GM18502 (cell line): ENCODE measurements at regions not wholly inside any gene's neighbourhood (a gene's known extent, or its start where the extent isn't known, plus 50 kb on each side); places are given as distances from the start of the nearest gene placed in this dataset.

Source experiments
- ATAC-seq: cut with Tn5 transposase; IDR thresholded peaks from one replicate; pipeline ENCODE4 v1.9.1; 2021; ENCODE audit warnings: mild to moderate bottlenecking; ENCODE audit not compliant: unreplicated experiment, poor library complexity

GRCh38 chr9:107894572-107895261 lies 405.1 kb upstream of the KLF4 start:
- ATAC-seq: no peak

- no peak for ATAC-seq
Measured at GRCh38 chr9:107890921-107891465, 401.4 kb upstream of the KLF4 start.

- ATAC-seq: no peak
Measured at GRCh38 chr9:107888773-107889227, 399.2 kb upstream of the KLF4 start.

DNA sequence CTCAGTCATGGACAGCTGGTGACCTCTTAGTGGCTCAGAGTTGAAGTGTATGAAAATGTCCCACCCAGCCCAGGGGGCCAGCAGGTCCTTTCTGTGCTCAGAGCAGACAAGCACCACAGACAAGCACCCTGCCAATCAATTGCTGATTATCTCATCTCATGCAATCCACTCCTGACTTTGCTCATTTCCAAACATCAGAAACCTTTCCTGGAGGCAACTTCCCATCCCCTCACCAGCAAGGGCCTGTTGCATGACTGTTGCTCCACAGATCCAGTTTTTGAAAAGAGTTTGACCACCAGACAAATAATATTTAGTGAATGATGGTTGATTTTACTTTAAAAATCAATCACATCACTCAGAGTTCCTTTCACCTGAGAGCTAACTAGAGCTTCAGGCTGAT lies 397.3 kb upstream of the KLF4 start:
- no peak for ATAC-seq

- ATAC-seq: peak; percentile 97
Measured at GRCh38 chr9:107883496-107884124, 394.0 kb upstream of the KLF4 start.

- no peak for ATAC-seq
Measured at GRCh38 chr9:107881626-107882300, 392.2 kb upstream of the KLF4 start.

- ATAC-seq: no peak
Measured at GRCh38 chr9:107878462-107878861, 388.9 kb upstream of the KLF4 start.

- ATAC-seq: no peak
Measured at GRCh38 chr9:107875571-107875980, 386.0 kb upstream of the KLF4 start.

DNA sequence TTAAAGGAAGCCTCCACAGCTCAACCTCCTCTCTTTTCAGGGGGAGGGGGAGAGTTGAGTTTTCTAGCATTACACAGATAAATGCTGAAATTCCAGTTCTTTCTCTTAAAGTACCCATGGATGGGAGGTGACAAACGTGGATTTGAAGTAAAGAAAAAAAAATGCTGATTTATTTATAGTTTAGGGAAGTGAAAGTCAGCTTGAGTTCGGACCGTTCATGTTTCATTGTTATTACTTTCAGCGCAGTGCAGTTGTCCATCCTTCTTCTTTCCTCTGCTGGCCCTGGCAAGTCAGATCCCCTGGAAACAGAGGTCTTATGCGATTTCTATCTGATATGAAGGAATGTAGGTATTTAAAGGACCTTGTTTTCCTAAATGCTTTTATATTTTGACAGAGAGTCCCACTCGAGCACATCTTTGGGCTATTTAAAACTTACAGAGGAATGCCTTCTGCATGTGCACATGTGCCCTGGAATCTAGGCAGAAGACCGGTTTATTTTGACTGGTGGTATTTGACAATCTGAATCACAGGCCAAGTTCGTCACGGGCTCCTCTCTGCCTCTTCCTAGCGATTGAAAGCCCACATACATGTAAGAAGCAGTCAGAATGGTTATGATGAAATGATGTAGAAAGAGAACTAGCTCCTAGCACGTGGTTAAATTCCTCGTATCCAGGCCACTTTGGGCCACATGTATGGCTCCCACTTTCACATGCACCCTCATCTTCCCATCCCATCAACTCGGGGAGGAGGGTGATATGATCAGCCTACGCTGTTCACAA lies 385.2 kb upstream of the KLF4 start:
- peak; percentile 80 for ATAC-seq

DNA sequence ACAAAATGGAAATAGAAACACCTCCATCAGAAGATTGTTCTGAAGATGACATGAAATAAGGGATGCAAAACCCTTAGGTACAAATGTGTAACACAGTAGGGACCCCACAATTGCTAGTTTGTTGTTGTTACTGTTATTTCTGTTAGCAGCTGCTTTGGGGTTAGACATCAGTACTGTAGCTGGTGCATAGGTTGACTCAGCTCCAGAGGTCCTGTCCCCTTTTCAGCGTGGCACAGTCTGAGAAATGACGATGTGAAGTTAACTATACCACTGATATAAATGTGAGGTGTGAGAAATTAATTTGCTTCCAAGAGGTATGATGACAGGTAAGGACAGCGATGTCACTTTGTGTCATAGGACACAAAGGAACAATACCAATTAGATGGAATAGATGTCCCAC lies 384.6 kb upstream of the KLF4 start:
- peak; percentile 47 for ATAC-seq

DNA sequence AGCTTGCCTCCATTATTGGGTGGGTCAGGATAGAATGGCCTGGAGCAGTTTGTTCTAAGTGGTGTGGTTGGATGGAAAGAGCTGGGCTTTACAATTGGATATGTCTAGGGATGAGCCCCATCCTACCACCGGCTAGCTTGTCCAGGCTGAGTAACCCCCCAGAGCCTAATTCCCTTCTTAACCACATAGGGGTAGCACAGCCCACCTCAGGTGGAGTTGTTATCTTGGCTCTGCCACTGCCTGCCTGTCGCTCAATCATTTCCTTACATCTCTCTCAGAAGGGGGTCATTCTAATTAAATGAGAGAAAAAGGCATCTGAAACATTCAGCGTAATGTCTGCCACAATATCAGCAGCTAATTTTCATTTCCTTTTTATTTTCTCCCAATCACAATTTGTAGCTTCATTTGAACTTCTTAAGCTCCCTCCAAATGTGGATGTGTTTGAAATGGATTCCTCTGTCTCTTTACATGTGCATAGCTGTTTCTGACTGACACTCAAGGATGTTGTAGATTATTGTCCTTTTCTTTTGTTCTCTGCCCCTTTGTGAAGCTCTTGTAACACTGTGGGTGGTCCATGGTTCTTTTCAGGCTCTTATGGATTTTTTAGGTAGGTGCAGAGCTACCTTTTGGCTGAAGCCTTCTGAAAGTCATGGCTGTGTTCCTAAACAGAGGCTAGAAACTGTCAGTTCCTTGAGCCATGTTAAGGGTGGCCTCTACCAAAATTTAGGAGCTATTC lies 383.1 kb upstream of the KLF4 start:
- no peak for ATAC-seq

DNA sequence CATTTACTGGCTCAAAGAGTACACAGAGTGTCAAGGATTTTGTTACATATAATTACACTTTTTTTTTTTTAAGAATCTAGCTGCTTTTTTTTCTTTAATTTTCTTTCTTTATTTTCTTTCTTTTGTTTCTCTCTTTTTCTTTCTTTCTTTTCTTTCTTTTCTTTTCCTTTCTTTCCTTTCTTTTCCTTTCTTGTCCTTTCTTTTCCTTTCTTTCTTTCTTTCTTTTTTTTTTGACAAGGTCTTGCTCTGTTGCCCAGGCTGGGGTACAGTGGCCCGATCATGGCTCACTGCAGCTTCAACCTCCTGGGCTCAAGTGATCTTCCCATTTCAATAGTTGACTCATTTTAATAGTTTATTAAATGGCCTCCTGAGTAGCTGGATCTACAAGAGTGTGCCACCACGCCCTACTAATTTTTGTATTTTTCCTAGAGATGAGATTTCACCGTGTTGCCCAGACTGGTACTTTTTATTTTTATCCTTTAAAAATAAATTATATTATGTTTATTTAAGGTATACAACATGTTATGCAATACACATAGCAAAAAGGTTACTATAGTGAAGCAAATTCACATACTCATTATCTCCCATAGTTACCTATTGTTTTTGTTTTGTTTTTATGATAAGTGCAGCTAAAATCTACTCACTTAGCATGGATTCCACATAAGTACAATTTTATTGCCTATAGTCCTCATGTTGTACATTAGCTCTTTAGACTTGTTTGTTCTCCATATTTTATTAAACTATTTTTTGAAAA lies 381.5 kb upstream of the KLF4 start:
- ATAC-seq: no peak

GRCh38 chr9:107870221-107870620 lies 380.7 kb upstream of the KLF4 start:
- no peak for ATAC-seq

GRCh38 chr9:107869111-107869510 lies 379.5 kb upstream of the KLF4 start:
- ATAC-seq: no peak

DNA sequence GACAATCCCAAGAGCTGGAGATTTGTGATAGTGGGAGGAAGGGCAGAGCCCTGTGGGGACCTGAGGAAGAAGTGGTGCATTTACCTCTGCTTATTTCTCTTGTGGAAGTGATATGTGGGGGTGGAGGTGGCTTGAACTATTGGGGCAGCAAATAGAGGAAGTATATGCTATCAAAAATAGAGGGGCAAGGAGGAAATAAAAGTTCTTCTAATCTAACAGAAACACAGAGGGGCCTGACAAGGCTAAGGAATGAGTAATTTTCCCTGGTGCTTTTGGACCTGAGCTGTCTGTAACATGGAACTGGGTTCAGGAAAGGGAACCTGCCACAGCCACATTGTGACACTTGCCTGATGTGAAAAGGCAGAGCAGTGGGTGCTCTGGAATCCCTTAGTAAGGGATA lies 378.6 kb upstream of the KLF4 start:
- ATAC-seq: no peak

- ATAC-seq: no peak
Measured at GRCh38 chr9:107867738-107868137, 378.2 kb upstream of the KLF4 start.

GRCh38 chr9:107866711-107867311 lies 377.2 kb upstream of the KLF4 start:
- no peak for ATAC-seq

- no peak for ATAC-seq
Measured at GRCh38 chr9:107863396-107863795, 373.8 kb upstream of the KLF4 start.

DNA sequence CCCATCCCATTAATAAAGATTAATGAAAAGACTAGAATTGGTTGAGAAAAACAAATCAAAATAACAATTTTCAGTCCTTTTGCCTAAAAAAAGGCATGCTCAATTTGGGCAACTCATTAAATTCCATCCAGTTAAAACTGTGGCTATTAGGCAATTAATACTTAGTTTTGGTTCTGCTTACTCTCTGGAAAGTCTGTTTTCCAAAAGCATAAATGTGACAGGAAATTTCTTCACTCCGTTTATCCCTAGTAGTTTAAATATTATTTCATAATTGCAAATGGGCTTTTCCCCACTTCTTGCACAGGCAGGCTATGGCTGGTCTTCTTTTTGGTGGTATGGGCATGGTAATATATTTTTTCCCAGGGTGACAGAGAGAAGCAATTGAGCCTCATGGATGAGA lies 373.3 kb upstream of the KLF4 start:
- no peak for ATAC-seq
